PC-3 (cell line): ENCODE measurements at regions not wholly inside any gene's neighbourhood (a gene's known extent, or its start where the extent isn't known, plus 50 kb on each side); places are given as distances from the start of the nearest gene placed in this dataset.

Source experiments
- CTCF ChIP-seq: fragments of 300-600 bp; sonication (generic); conservative IDR thresholded peaks from 2 replicates; pipeline ENCODE4 v1.5.1; 2017; ENCODE audit warnings: antibody characterized with exemption, low read depth, mild to moderate bottlenecking, low read length
- EZH2 ChIP-seq: fragments of 300-600 bp; sonication (generic); IDR thresholded peaks from one replicate; pipeline ENCODE4 v1.6.1; 2017; ENCODE audit warnings: antibody characterized with exemption, mild to moderate bottlenecking, low read length; ENCODE audit not compliant: unreplicated experiment
- EZH2phosphoT487 ChIP-seq: fragments of 300-600 bp; sonication (generic); IDR thresholded peaks from 2 replicates; pipeline ENCODE4 v1.6.1; 2018; ENCODE audit warnings: mild to moderate bottlenecking, antibody characterized with exemption, low read length, borderline replicate concordance

GRCh38 chr5:24059006-24059405, 551.6 kb downstream of the PRDM9 start:
- TF ChIP-seq CTCF (no peak), EZH2 (no peak), EZH2phosphoT487 (no peak)
